Kidney epithelial cell (primary cell): ENCODE measurements at regions not wholly inside any gene's neighbourhood (a gene's known extent, or its start where the extent isn't known, plus 50 kb on each side); places are given as distances from the start of the nearest gene placed in this dataset.

ENCODE experiments used
- DNase-seq: peaks from one replicate; pipeline ENCODE4 v3.0.0-alpha.2; 2010; ENCODE audit warnings: low read depth
- H3K27me3 ChIP-seq: 2 replicates; pipeline ENCODE4 v1.6.0; 2011; ENCODE audit warnings: low read length; ENCODE audit not compliant: control insufficient read depth, insufficient read depth
- H3K36me3 ChIP-seq: 2 replicates; pipeline ENCODE4 v1.5.1; 2011; ENCODE audit warnings: low read length; ENCODE audit not compliant: control insufficient read depth, insufficient read depth
- H3K4me3 ChIP-seq: 2 replicates; pipeline ENCODE4 v1.5.1; 2011; ENCODE audit warnings: low read depth, mild to moderate bottlenecking, control low read depth, low read length
- CTCF ChIP-seq: IDR thresholded peaks from 2 replicates; pipeline ENCODE4 v1.5.1; 2011; ENCODE audit warnings: mild to moderate bottlenecking, moderate library complexity, low read length, control low read depth, inconsistent platforms; ENCODE audit not compliant: insufficient read depth, poor library complexity, severe bottlenecking

DNA sequence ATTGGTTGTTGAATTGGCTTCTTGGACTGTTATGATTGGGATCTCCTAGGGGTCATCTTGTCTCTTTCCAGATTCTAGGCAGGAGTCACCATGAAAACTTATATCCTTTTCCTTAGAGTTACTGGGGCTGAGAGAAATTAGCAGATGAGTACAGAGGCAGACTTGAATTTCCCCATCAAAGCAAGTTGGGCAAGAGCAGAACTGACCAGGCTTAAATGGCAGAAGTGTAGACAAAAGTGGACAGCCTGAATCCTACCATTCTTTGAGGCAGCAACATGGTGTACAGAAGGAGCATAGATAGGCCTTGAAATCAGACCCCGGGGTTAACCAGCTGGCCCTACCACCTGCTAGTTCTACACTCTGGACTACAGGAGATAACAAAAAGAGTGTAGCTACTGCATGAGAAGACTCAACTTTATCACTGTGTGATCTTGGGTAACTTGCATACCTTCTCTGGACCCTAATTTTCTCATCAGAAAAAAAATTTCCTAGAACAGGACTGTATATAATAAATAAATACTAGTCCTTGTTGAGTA, 427.4 kb upstream of the CADM1 start:
- H3K27me3 ChIP-seq: no peaks in the 10 kb centered on the region
- no peaks in the 10 kb centered on the region for H3K36me3 ChIP-seq
- no peak for TF ChIP-seq CTCF
- H3K4me3 ChIP-seq: no peak overlapping the region
- DNase-seq: no peak

DNA sequence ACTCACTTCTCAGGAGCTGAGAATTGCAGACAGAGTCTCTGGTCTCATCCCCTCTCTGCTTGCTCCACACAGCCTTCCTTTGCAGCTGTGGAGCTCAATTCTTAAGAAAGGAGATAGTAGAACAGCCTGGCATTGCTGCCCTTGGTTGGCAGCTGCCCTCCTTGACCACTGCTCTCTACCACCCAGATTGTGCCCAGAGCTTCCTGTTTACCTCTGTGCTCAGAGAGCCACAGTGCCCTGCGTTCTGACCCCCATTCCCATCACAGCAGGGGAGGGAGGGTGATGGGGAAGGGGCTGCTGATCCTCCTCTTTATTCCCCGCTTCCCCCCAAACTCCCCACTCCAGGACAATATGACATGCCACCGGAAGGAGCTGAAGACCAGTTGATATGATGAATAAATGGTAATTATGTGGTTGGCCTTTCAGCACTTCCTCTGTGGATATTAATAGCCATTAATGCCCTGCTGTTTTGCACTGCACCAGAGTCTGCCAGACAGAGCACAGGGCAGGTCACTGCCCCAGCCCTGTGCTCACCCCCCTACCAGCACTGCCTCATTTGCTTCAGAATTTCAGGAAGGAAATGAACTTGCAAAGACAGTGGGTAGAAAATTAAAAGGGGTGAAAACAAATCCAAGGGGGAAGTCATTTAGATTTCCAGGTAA, 426.8 kb upstream of the CADM1 start:
- TF ChIP-seq CTCF: no peak
- H3K27me3 ChIP-seq: no peaks in the 10 kb centered on the region
- H3K36me3 ChIP-seq: no peaks in the 10 kb centered on the region
- no peak for DNase-seq
- H3K4me3 ChIP-seq: no peak overlapping the region

DNA sequence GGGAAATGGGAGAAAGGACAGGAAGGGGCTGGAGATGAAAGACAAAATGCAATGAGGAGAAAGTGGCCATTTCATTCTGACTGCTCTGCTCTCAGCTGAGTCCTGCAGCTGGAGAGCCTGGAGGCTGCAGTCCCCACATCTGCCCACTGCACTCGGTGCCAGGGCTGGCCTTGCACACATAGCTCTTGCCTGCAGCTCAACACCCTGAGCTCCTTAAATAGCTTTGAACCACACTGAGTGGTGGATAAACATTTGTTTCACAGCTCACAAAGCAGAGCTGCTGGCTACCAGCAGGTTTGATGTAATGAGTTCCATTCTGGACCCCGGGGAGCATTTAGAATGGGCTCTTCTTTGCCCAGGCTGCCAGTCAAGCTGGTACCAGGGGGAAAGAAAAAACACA, 426.1 kb upstream of the CADM1 start:
- H3K27me3 ChIP-seq: no peaks in the 10 kb centered on the region
- TF ChIP-seq CTCF: no peak
- H3K36me3 ChIP-seq: no peaks in the 10 kb centered on the region
- H3K4me3 ChIP-seq: no peak overlapping the region
- peak; percentile 34 for DNase-seq

- no peak for TF ChIP-seq CTCF
- DNase-seq: peak; percentile 65
- H3K36me3 ChIP-seq: no peaks in the 10 kb centered on the region
- no peaks in the 10 kb centered on the region for H3K27me3 ChIP-seq
- H3K4me3 ChIP-seq: no peak overlapping the region
Measured at GRCh38 chr11:115929618-115930129, 425.5 kb upstream of the CADM1 start.

- no peak for TF ChIP-seq CTCF
Measured at GRCh38 chr11:115928811-115929210, 424.6 kb upstream of the CADM1 start.

More at GRCh38 chr11:115928811-115929210, 424.6 kb upstream of the CADM1 start:
- H3K4me3 ChIP-seq: no peak overlapping the region
- no peak for DNase-seq
- H3K36me3 ChIP-seq: no peaks in the 10 kb centered on the region
- no peaks in the 10 kb centered on the region for H3K27me3 ChIP-seq
